Stimulated activated CD4-positive, alpha-beta T cell treated with anti-CD3 and anti-CD28 coated beads, Interleukin-15, amount 100 ng/mL, for 1 hour (primary cell): ENCODE measurements at regions not wholly inside any gene's neighbourhood (a gene's known extent, or its start where the extent isn't known, plus 50 kb on each side); places are given as distances from the start of the nearest gene placed in this dataset.

Source experiments
- DNase-seq, 2 donors: peaks; one replicate each; pipeline ENCODE4 v3.0.0-alpha.2; 2020; ENCODE audit warnings: low read depth in 1 of 2, low spot score in 1 of 2

DNA sequence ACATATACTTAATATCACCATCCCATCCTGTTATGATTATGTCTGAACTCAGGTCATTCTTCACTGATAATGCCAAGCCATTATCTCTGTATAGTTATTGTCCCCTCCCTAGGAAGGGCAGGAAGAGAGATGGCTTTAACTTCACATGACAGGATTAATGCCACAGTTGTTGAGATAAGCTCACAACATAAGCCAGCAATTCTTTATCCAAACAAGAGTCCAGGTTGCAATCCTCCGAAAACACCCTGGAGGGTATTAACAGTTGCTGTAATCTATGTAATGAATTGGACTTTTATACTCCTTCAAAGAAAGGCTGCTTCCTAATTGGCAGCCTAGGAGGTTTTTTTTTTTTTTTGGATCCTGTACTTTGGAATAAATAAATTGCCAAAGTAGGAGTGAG, 779.4 kb downstream of the SEMA5A start:
- no peak for DNase-seq

DNA sequence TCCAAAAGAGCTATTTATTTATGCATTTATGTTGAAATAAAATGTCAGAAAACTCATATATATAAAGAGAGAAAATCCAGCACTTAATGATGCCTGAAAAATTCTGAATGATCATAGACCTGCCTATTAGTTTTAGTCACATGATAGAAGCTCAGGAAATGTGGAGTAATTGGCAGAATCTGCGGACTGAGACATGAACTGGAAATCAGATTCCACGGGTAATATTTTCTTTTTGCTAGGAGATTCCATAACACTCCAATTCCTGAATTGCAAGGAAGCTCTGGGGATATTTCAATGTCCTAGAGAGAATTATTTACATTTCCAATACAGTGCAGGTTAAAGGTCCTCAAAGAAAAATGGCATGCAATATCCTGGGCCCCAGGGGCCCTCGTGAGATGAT, 778.8 kb downstream of the SEMA5A start:
- no peak for DNase-seq

- DNase-seq, result no peak
Measured at GRCh38 chr5:8767746-8768145, 778.1 kb downstream of the SEMA5A start.

GRCh38 chr5:8769631-8770030, 776.2 kb downstream of the SEMA5A start:
- DNase-seq, result no peak

DNA sequence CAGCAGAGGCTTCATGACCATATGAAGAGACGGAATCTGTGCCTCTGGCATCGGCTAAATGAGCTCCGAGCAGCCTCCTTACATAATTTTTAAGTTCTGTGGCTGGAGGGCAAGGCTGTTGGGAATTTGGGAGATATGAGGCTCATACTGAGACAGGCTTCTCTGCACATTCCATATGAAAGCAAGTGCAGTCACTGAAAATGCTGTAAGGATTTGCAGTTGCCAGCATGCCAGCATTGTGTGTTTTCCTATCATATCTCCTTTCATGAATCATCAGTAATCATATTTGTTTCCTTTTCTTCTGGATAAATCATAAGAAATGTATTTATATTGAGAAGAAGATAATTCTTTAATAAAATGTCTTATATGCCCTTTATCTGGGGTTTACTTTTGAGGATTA, 775.4 kb downstream of the SEMA5A start:
- DNase-seq, result no peak

DNA sequence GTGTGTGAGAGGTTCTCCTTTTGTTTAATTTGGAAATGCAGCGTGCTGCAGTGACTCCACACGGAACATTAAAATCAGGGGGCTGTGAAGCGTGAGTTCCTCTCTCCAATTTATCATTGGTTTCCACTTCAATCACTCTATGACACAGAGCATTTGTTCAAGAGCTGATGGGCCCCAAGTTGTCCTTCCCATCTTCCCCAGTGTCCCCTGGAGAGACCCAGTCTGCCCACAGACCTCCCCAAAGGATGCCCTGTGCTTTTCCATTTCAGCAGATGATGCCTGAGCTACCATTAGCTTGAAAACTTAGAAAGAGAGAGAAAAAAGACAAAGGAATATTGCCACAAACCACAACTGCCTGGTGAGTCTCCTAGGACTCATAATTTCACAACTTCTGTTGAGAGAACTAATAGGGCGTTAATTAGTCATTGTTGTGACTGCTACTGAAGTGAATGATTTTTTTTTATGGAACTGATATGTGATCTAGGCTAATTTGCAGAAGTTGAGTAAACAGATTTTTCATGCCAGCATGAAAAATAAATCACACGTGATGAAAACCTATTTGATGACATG, 772.7 kb downstream of the SEMA5A start:
- no peak for DNase-seq

GRCh38 chr5:8784692-8785091, 761.2 kb downstream of the SEMA5A start:
- DNase-seq, result no peak

DNA sequence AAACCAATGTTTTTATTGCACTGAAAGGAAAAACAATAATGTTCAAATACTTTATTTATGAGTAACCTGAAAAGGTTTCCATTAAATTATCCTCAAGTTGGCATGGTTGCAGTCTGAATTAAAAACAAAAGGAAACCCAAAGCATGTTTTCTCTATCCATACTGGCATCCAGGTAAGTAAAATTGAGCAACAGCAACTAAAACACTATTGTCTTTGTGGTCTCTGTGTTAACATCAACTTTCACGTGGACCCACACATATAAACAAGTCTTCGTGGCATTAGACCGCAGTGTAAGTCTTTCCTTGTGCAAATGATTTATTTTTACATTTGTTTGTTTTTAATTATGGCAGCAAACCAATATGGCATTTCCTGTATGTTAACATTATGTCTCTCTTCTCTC, 757.6 kb downstream of the SEMA5A start:
- no peak for DNase-seq

GRCh38 chr5:8805653-8806052, 740.2 kb downstream of the SEMA5A start:
- DNase-seq, result no peak

DNA sequence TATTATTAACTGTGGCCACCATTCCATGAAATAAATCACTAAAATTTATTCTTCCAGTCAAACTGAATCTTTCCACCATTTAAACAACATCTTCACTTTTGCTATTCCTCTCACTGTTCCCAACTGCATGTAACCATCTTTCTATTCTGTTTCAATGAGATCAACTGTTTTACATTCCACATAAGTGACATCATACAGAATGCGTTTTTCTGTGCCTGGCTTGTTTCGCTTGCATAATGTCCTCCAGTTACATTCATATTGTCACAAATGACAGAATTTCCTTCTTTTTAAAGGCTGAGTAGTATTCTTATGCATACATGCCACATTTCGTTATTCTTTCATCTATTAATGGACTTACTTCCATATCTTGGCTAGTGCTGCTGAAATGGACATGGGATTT, 738.2 kb downstream of the SEMA5A start:
- DNase-seq, result no peak

- DNase-seq, result no peak
Measured at GRCh38 chr5:8811581-8811980, 734.3 kb downstream of the SEMA5A start.

- DNase-seq, result no peak
Measured at GRCh38 chr5:8813180-8813579, 732.7 kb downstream of the SEMA5A start.

GRCh38 chr5:8814105-8814504, 731.8 kb downstream of the SEMA5A start:
- no peak for DNase-seq

GRCh38 chr5:8824371-8824770, 721.5 kb downstream of the SEMA5A start:
- DNase-seq, result no peak

GRCh38 chr5:8825139-8825757, 720.6 kb downstream of the SEMA5A start:
- DNase-seq, result no peak

DNA sequence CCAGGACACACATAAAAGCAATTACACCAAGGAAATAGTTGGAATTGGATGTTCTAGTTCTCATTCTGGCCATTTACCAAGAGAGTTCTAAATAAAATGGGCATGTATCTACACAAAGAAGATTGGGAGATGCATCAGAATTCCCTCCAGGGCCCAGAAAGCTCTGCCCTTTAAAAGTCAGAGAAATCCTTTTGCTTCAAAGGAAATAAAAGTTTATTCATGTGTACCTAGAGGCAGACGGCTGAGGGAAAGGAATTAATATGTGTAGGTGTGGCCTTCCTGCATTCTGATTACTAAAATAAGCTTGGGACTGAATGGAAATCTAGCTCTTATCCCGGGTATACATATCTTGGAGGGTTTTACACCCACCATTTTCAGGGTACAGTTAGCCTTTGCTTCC, 719.4 kb downstream of the SEMA5A start:
- DNase-seq, result no peak

GRCh38 chr5:8827696-8828095, 718.2 kb downstream of the SEMA5A start:
- no peak for DNase-seq

GRCh38 chr5:8828596-8829322, 717.1 kb downstream of the SEMA5A start:
- no peak for DNase-seq

- no peak for DNase-seq
Measured at GRCh38 chr5:8829323-8830029, 716.4 kb downstream of the SEMA5A start.

DNA sequence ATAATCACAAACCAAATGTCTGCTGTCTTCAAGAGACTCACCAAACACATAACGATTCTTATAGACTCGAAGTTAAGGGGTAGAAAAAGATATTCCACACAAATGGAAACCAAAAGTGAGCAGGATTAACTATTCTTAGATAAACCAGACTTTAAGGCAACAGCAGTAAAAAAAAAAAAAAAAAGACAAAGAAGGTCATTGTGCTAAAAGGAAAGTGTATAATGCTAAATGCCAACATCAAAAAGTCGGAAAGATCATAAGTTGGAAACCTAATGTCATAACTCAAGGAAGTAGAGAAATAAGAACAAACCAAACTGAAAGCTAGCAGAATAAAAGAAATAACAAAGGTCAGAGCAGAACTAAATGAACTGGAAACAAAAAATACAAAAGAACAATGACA, 714.6 kb downstream of the SEMA5A start:
- DNase-seq, result no peak

DNA sequence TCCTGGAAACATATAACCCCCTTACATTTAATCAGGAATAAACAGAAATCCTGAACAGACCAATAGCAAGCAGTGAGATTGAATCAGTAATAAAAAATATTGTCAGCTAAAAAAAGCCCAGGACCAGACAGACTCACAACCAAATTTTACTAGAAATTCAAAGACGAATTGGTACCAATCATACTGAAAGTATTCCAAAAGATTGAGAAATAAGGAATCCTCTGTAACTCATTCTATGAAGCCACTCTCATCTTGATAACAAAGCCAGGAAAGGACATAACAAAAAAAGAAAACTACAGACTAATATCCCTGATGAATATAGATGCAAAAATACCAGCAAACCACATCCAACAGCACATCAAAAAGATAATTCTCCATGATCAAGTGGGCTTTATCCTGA, 714.0 kb downstream of the SEMA5A start:
- DNase-seq, result no peak
